HG02852 (cell line): ENCODE measurements at regions not wholly inside any gene's neighbourhood (a gene's known extent, or its start where the extent isn't known, plus 50 kb on each side); places are given as distances from the start of the nearest gene placed in this dataset.

ENCODE experiments used
- ATAC-seq: cut with Tn5 transposase; IDR thresholded peaks from one replicate; pipeline ENCODE4 v1.9.1; 2021; ENCODE audit warnings: mild to moderate bottlenecking, moderate library complexity; ENCODE audit not compliant: unreplicated experiment

- no peak for ATAC-seq
Measured at GRCh38 chr14:65222440-65222858, 120.1 kb upstream of the MAX start.

GRCh38 chr14:65223636-65224035, 121.3 kb upstream of the MAX start:
- ATAC-seq = no peak

- no peak for ATAC-seq
Measured at GRCh38 chr14:65224799-65225198, 122.5 kb upstream of the MAX start.

GRCh38 chr14:65225299-65226159, 123.2 kb upstream of the MAX start:
- no peak for ATAC-seq

- ATAC-seq = no peak
Measured at GRCh38 chr14:65226824-65227604, 124.7 kb upstream of the MAX start.

GRCh38 chr14:65228436-65228835, 126.1 kb upstream of the MAX start:
- peak; percentile 82 for ATAC-seq

GRCh38 chr14:65228956-65229747, 126.8 kb upstream of the MAX start:
- no peak for ATAC-seq

- ATAC-seq = no peak
Measured at GRCh38 chr14:65229748-65230728, 127.7 kb upstream of the MAX start.

GRCh38 chr14:65231286-65231980, 129.1 kb upstream of the MAX start:
- ATAC-seq = no peak

- no peak for ATAC-seq
Measured at GRCh38 chr14:65234752-65235361, 132.5 kb upstream of the MAX start.

GRCh38 chr14:65237023-65237814, 134.9 kb upstream of the MAX start:
- no peak for ATAC-seq

GRCh38 chr14:65237941-65238340, 135.6 kb upstream of the MAX start:
- ATAC-seq = no peak

- no peak for ATAC-seq
Measured at GRCh38 chr14:65238456-65238855, 136.1 kb upstream of the MAX start.

GRCh38 chr14:65239143-65239937, 137.0 kb upstream of the MAX start:
- no peak for ATAC-seq

- ATAC-seq = no peak
Measured at GRCh38 chr14:65239938-65240296, 137.6 kb upstream of the MAX start.

- ATAC-seq = peak; percentile 56
Measured at GRCh38 chr14:65241125-65241752, 138.9 kb upstream of the MAX start.

- ATAC-seq = no peak
Measured at GRCh38 chr14:65242732-65243134, 140.4 kb upstream of the MAX start.
